ENCODE measurements at regions not wholly inside any gene's neighbourhood (a gene's known extent, or its start where the extent isn't known, plus 50 kb on each side); places are given as distances from the start of the nearest gene placed in this dataset.

DNA sequence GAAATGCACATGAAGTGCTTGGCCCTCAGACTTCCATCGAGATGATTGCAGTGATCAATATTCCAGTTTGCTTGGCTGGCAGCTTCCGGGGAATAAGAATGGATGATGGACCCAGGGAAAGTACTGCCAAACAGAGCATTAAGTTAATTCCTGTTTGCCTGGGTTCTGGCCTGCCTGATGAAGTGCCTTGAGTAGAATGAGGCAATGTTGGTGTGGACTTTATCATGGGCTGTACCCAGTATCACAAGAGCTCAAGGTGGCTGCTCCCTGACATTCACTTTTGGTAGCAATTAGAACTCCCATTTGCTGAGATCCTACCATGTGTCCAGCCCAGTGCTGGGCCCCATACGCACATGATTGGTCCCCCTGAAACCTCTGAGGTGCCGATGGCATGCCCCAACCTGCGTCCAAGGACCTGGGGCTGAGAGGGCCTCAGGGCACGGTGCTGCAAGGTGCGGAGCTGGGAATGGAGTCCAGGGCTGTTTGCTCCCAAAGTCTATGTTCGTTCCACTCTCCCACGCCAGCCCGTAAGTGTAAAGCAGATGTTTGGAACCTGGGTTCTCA, 80.7 kb downstream of the SLC25A47 start:
- no peaks in the 10 kb centered on the region for H3K9me3 Mint-ChIP-seq
- ATAC-seq: no peak
- no peak overlapping the region for H3K27ac Mint-ChIP-seq
- peaks cover 60 to 72% of the 10 kb centered on the region in 2 donors for H3K4me1 Mint-ChIP-seq (ENCODE audit: low read depth in 2 of 2)
- H3K4me3 Mint-ChIP-seq: no peak overlapping the region
- H3K36me3 Mint-ChIP-seq: no peaks in the 10 kb centered on the region
- no peak for DNase-seq (ENCODE audit: low spot score)
- peaks cover 0 to 6% of the 10 kb centered on the region in 2 donors for H3K27me3 Mint-ChIP-seq

DNA sequence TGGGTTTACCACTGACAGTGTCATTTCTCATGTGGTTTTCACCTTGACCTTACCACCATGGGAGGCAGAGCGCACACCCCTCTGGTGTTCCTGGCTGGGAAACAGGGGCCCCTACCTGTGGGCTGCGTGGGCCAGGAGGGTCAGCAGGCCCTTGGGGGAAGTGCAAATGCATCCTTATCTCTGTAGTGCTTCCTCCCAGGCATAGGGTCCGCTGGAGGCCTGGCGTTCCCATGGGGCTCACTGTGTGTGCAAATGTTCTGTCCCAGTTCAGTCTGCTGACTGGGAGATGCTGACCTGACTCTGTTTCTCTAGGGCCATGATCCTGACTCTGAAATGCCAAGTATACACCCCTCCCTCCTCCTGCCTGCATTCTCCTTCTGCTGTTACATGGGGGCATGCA, 81.3 kb downstream of the SLC25A47 start:
- Mint-ChIP-seq H3K27ac (no peak overlapping the region), H3K4me3 (peak overlapping the region; percentile 32), H3K27me3 (peaks cover 0 to 6% of the 10 kb centered on the region in 2 donors), H3K9me3 (no peaks in the 10 kb centered on the region), H3K4me1 (ENCODE audit: low read depth in 2 of 2) (peaks cover 54 to 72% of the 10 kb centered on the region in 2 donors), H3K36me3 (no peaks in the 10 kb centered on the region)
- ATAC-seq: no peak
- no peak for DNase-seq (ENCODE audit: low spot score)

- Mint-ChIP-seq H3K27me3 (peaks cover 0 to 4% of the 10 kb centered on the region in 2 donors), H3K4me1 (ENCODE audit: low read depth in 2 of 2) (peaks cover 50 to 74% of the 10 kb centered on the region in 2 donors), H3K27ac (peak overlapping the region; percentile 46 to 83), H3K36me3 (no peaks in the 10 kb centered on the region), H3K9me3 (no peaks in the 10 kb centered on the region), H3K4me3 (peak overlapping the region; percentile 76)
- ATAC-seq (no peak), DNase-seq (ENCODE audit: low spot score) (no peak)
These were observed 82.8 kb downstream of the SLC25A47 start for GRCh38 chr14:100405760-100406455.

GRCh38 chr14:100406505-100407131, 83.5 kb downstream of the SLC25A47 start:
- Mint-ChIP-seq H3K27me3 (peaks cover 0 to 2% of the 10 kb centered on the region in 2 donors), H3K9me3 (no peaks in the 10 kb centered on the region), H3K4me1 (ENCODE audit: low read depth in 2 of 2) (peaks cover 50 to 74% of the 10 kb centered on the region in 2 donors), H3K4me3 (peak overlapping the region; percentile 76), H3K27ac (peak overlapping the region; percentile 46 to 83), H3K36me3 (no peaks in the 10 kb centered on the region)
- peak; percentile 86 to 95 for ATAC-seq
- DNase-seq (ENCODE audit: low spot score): no peak

DNA sequence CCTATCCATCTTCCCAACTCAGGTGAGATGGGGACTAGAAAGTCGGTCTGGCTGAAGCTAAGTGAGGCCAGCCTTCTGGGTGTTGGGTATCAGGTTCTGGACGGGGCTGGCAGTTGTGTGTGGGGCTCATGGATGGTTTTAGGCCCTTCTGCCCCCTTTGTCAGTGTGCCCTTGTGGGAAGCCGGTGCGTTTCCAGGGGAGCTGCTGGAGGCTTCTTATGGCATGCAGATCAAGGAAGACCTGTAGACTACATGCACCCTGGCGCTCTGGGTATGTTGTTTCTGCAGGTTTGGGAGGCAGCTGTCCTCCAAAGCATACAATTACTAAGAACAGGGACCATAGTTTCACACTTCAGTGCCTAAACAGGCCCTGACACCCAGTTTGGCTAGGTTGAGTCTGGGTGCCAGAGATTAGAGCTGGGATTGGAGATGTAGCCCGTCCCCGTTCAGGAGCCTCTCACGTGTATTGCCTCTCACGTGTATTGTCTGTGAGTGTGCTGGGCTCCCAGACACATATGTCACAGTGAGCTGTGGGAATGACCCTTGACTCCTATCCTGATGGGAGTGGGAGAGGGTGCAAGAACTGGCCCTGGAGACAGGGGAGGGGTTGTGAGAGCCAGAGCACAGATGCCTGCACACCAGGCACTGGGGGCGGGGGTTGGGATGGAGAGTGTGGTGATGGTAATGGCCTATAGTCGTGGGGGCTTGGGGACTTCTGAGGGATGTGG, 84.4 kb downstream of the SLC25A47 start:
- no peak for DNase-seq (ENCODE audit: low spot score)
- Mint-ChIP-seq H3K4me3 (peak overlapping the region; percentile 76), H3K27me3 (no peaks in the 10 kb centered on the region), H3K4me1 (ENCODE audit: low read depth in 2 of 2) (peaks cover 50 to 67% of the 10 kb centered on the region in 2 donors), H3K36me3 (no peaks in the 10 kb centered on the region), H3K9me3 (no peaks in the 10 kb centered on the region), H3K27ac (peak overlapping the region; percentile 46 to 83)
- ATAC-seq: no peak

DNA sequence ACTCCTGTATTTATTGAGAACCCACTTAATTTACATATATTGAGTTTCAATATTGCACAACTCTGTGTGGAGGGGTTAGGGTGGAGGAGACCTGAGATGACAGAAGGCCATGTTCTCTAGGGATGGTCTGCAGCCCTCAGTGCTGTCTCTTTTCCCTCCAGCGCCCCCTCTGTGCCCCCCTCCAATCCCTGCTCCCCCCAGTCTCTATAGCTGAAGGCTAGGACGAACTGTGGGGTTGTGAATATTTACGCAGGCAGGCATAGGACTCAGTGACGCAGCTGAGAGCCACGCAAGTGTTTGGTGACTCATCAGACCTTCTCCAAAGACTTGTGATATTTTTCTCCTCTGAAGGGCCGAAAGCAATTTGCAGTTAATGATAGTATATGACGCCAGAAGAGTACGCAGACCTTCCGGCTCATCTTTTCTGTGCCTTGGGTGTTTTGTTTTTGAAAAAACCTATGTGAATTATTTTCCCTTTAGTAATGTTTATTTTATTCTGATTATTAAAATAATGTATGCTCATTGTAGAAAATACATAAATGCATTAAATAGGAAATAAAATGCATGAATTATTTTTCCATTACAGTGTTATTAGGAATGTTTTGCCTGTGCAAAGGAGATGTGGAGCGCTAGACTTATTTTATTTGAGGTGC, 85.3 kb downstream of the SLC25A47 start:
- peak overlapping the region; percentile 46 to 83 for H3K27ac Mint-ChIP-seq
- peaks cover 45 to 62% of the 10 kb centered on the region in 2 donors for H3K4me1 Mint-ChIP-seq (ENCODE audit: low read depth in 2 of 2)
- H3K4me3 Mint-ChIP-seq: peak overlapping the region; percentile 76
- DNase-seq (ENCODE audit: low spot score): no peak
- ATAC-seq: peak; percentile 78 to 79
- H3K36me3 Mint-ChIP-seq: no peaks in the 10 kb centered on the region
- H3K9me3 Mint-ChIP-seq: no peaks in the 10 kb centered on the region
- no peaks in the 10 kb centered on the region for H3K27me3 Mint-ChIP-seq

DNA sequence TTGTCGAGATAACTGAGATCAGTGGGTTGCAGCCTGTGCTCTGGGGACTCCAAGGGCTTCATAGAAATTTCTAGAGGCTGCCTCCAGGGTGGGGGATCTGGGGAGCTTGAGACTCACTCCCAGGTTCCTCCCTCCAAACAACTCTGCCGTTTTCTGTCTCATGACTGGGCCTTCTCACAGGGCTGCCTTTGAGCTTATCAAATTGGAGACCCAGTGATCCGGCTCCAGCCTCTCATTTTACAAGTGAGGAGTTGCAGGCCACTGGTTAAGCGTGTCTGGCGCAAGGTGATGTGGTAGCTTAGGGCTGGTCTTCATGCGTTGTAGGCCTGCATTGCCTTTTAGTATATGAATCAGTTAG, 85.8 kb downstream of the SLC25A47 start:
- no peak for DNase-seq (ENCODE audit: low spot score)
- H3K4me1 Mint-ChIP-seq (ENCODE audit: low read depth in 2 of 2): peaks cover 41 to 58% of the 10 kb centered on the region in 2 donors
- H3K4me3 Mint-ChIP-seq: peak overlapping the region; percentile 76
- H3K9me3 Mint-ChIP-seq: no peaks in the 10 kb centered on the region
- H3K27ac Mint-ChIP-seq: peak overlapping the region in 1 of 2 donors; percentile 83
- ATAC-seq: no peak
- H3K27me3 Mint-ChIP-seq: no peaks in the 10 kb centered on the region
- no peaks in the 10 kb centered on the region for H3K36me3 Mint-ChIP-seq

DNA sequence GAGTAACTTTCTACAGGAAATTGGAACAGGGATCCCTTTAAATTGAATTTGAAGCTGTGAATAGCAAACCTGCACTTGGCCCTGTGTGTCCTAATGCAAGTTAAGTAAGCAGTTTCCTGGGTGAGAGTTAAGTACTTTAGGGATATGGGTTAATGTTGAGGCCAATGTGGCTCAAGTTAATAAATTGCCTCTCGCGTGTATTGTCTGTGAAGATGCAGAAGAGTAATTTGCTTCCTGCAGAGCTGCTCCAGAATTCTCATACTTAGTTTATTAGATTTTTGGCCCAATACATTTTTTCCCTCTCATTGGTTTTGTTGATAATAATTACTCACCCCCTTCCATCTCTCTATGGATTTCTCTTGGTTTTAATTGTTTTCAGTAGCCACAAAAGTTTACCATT, 86.5 kb downstream of the SLC25A47 start:
- Mint-ChIP-seq H3K27ac (peak overlapping the region in 1 of 2 donors; percentile 24), H3K36me3 (no peaks in the 10 kb centered on the region), H3K9me3 (no peaks in the 10 kb centered on the region), H3K4me3 (no peak overlapping the region), H3K27me3 (no peaks in the 10 kb centered on the region), H3K4me1 (ENCODE audit: low read depth in 2 of 2) (peaks cover 36 to 53% of the 10 kb centered on the region in 2 donors)
- no peak for ATAC-seq
- no peak for DNase-seq (ENCODE audit: low spot score)

DNA sequence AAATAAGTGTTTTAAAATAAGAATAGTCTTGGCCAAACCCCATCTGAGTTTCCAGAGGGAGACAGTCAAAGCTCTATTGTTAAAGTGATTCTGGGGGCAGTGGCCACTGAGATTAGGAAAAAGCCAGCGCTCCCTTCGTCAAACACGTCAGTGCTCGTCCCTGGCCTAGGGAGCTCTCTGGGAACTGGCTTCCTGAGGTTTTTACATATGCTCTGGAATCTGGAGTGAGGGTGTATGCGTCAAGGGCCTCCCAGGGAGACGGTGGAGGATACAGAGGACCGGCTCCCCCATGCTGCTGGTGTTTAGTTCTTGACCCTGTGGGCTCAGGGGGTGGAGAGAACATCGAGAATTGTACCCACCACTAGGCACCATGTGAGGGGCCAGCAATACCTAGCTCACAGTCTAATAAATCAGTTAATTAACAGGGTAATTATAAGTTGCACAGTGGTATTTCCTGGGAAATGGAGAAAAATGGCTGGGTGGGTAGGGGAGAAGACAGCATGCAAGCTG, 87.0 kb downstream of the SLC25A47 start:
- ATAC-seq (no peak), DNase-seq (ENCODE audit: low spot score) (no peak)
- peaks cover 31 to 49% of the 10 kb centered on the region in 2 donors for H3K4me1 Mint-ChIP-seq (ENCODE audit: low read depth in 2 of 2)
- H3K4me3 Mint-ChIP-seq: no peak overlapping the region
- H3K27me3 Mint-ChIP-seq: no peaks in the 10 kb centered on the region
- peak overlapping the region in 1 of 2 donors; percentile 24 for H3K27ac Mint-ChIP-seq
- H3K36me3 Mint-ChIP-seq: no peaks in the 10 kb centered on the region
- H3K9me3 Mint-ChIP-seq: no peaks in the 10 kb centered on the region

GRCh38 chr14:100413699-100414098, 90.6 kb downstream of the SLC25A47 start:
- Mint-ChIP-seq H3K4me3 (no peak overlapping the region), H3K36me3 (no peaks in the 10 kb centered on the region), H3K27me3 (no peaks in the 10 kb centered on the region), H3K27ac (no peak overlapping the region), H3K9me3 (no peaks in the 10 kb centered on the region), H3K4me1 (ENCODE audit: low read depth in 2 of 2) (peaks cover 6 to 16% of the 10 kb centered on the region in 2 donors)
- DNase-seq (ENCODE audit: low spot score) (no peak), ATAC-seq (no peak)

GRCh38 chr14:100415226-100415625, 92.1 kb downstream of the SLC25A47 start:
- Mint-ChIP-seq H3K27ac (no peak overlapping the region), H3K4me1 (ENCODE audit: low read depth in 2 of 2) (peaks cover 1 to 6% of the 10 kb centered on the region in 2 donors)

GRCh38 chr14:100416081-100416680, 93.0 kb downstream of the SLC25A47 start:
- no peaks in the 10 kb centered on the region for H3K9me3 Mint-ChIP-seq
- no peaks in the 10 kb centered on the region for H3K27me3 Mint-ChIP-seq
- peaks cover 0 to 6% of the 10 kb centered on the region in 2 donors for H3K4me1 Mint-ChIP-seq (ENCODE audit: low read depth in 2 of 2)
- H3K4me3 Mint-ChIP-seq: no peak overlapping the region
- ATAC-seq (no peak), DNase-seq (ENCODE audit: low spot score) (no peak)
- peak overlapping the region in 1 of 2 donors; percentile 5 for H3K27ac Mint-ChIP-seq
- H3K36me3 Mint-ChIP-seq: no peaks in the 10 kb centered on the region

More at GRCh38 chr14:100415226-100415625, 92.1 kb downstream of the SLC25A47 start:
- no peaks in the 10 kb centered on the region for H3K27me3 Mint-ChIP-seq
- DNase-seq (ENCODE audit: low spot score) (no peak), ATAC-seq (no peak)
- no peaks in the 10 kb centered on the region for H3K9me3 Mint-ChIP-seq
- H3K4me3 Mint-ChIP-seq: no peak overlapping the region
- no peaks in the 10 kb centered on the region for H3K36me3 Mint-ChIP-seq
